IMR-90 (cell line): ENCODE measurements at regions not wholly inside any gene's neighbourhood (a gene's known extent, or its start where the extent isn't known, plus 50 kb on each side); places are given as distances from the start of the nearest gene placed in this dataset.

Source experiments
- ATAC-seq: fragments of 200-7000 bp; cut with Tn5 transposase; 2 replicates; pipeline ENCODE4 v1.9.1; 2020; ENCODE audit warnings: low read depth, mild to moderate bottlenecking, moderate library complexity
- BruUV-seq: library from RNA; stranded (reverse); fragments of 400-500 nt; replicated peaks from 2 replicates; lab custom pipeline; 2021; lab: Mats Ljungman, UMichigan
- CTCF ChIA-PET: fragments of 300-600 bp; formaldehyde crosslinking; extraction: SDS; loops from one replicate; lab custom pipeline; 2021; ENCODE audit warnings: antibody characterized with exemption; lab: Yijun Ruan, JAX
- POLR2A ChIA-PET: fragments of 300-600 bp; sonication (Branson Sonifier 250); formaldehyde crosslinking; loops from one replicate; lab custom pipeline; 2022; ENCODE audit warnings: antibody characterized with exemption; ENCODE audit not compliant: unreplicated experiment; lab: Charles Lee
- DNase-seq: peaks from one replicate; pipeline ENCODE4 v3.0.0; 2013
- H2AFZ ChIP-seq: replicated peaks from 2 replicates; pipeline ENCODE3; 2013; ENCODE audit warnings: low read length, mild to moderate bottlenecking; ENCODE audit not compliant: poor library complexity
- H2AK5ac ChIP-seq: 2 replicates; pipeline ENCODE4 v1.6.1; 2013; ENCODE audit warnings: low read depth, low read length, inconsistent platforms
- H2AK9ac ChIP-seq: replicated peaks from 2 replicates; pipeline ENCODE3; 2013; ENCODE audit warnings: mild to moderate bottlenecking, low read depth, low read length, moderate library complexity; ENCODE audit not compliant: poor library complexity
- H2BK120ac ChIP-seq: 2 replicates; pipeline ENCODE4 v1.6.1; 2013; ENCODE audit warnings: low read depth, low read length, inconsistent platforms
- H2BK15ac ChIP-seq: 3 replicates; pipeline ENCODE4 v1.6.1; 2013; ENCODE audit warnings: low read depth, low read length, inconsistent platforms
- H2BK20ac ChIP-seq: 2 replicates; pipeline ENCODE4 v1.6.1; 2013; ENCODE audit warnings: low read depth, mild to moderate bottlenecking, inconsistent platforms, low read length, moderate library complexity
- H2BK5ac ChIP-seq: 2 replicates; pipeline ENCODE4 v1.6.1; 2013; ENCODE audit warnings: mild to moderate bottlenecking, low read depth, low read length, inconsistent platforms; ENCODE audit not compliant: poor library complexity, severe bottlenecking
- H3K14ac ChIP-seq: replicated peaks from 2 replicates; pipeline ENCODE4 v1.6.1; 2013; ENCODE audit warnings: low read depth, low read length, inconsistent platforms
- H3K18ac ChIP-seq: 2 replicates; pipeline ENCODE4 v1.6.1; 2013; ENCODE audit warnings: low read depth, low read length, control low read depth
- H3K23ac ChIP-seq: 2 replicates; pipeline ENCODE4 v1.6.1; 2013; ENCODE audit warnings: low read depth, low read length, inconsistent platforms
- H3K27ac ChIP-seq: 2 replicates; pipeline ENCODE4 v1.5.1; 2013; ENCODE audit warnings: mild to moderate bottlenecking, control low read depth, low read length; ENCODE audit not compliant: insufficient read depth
- H3K27me3 ChIP-seq: 2 replicates; pipeline ENCODE4 v1.6.1; 2013; ENCODE audit warnings: low read length; ENCODE audit not compliant: control insufficient read depth, insufficient read depth
- H3K36me3 ChIP-seq: 2 replicates; pipeline ENCODE4 v1.6.1; 2013; ENCODE audit warnings: low read length, mixed read lengths; ENCODE audit not compliant: control insufficient read depth, insufficient read depth
- H3K4ac ChIP-seq: 2 replicates; pipeline ENCODE4 v1.6.1; 2013; ENCODE audit warnings: low read depth, low read length, inconsistent platforms
- H3K4me1 ChIP-seq: 2 replicates; pipeline ENCODE4 v1.6.1; 2013; ENCODE audit warnings: low read length, mixed read lengths; ENCODE audit not compliant: control insufficient read depth, insufficient read depth
- H3K4me2 ChIP-seq: 2 replicates; pipeline ENCODE4 v1.6.1; 2013; ENCODE audit warnings: low read depth, mild to moderate bottlenecking, control low read depth, low read length, moderate library complexity
- H3K4me3 ChIP-seq: 2 replicates; pipeline ENCODE4 v1.5.1; 2013; ENCODE audit warnings: low read depth, mild to moderate bottlenecking, control low read depth, low read length, moderate library complexity; ENCODE audit not compliant: insufficient read depth
- H3K56ac ChIP-seq: 2 replicates; pipeline ENCODE4 v1.6.1; 2013; ENCODE audit warnings: low read length, inconsistent platforms; ENCODE audit not compliant: insufficient read depth; ENCODE audit errors: extremely low read depth
- H3K79me1 ChIP-seq, 2 experiments: 2 replicates each; pipeline ENCODE4 v1.6.1; 2013; ENCODE audit warnings: low read length in 2 of 2, inconsistent platforms in 1 of 2, low read depth in 1 of 2
- H3K9ac ChIP-seq: 2 replicates; pipeline ENCODE4 v1.6.1; 2013; ENCODE audit warnings: low read depth, low read length, control low read depth
- H3K9me1 ChIP-seq: 2 replicates; pipeline ENCODE4 v1.6.1; 2013; ENCODE audit warnings: low read length, inconsistent platforms; ENCODE audit not compliant: insufficient read depth
- H3K9me3 ChIP-seq: 2 replicates; pipeline ENCODE4 v1.6.1; 2013; ENCODE audit warnings: low read length; ENCODE audit not compliant: control insufficient read depth, insufficient read depth
- H4K20me1 ChIP-seq: 2 replicates; pipeline ENCODE4 v1.6.1; 2013; ENCODE audit warnings: low read length, inconsistent platforms; ENCODE audit not compliant: insufficient read depth
- H4K5ac ChIP-seq: 2 replicates; pipeline ENCODE4 v1.6.1; 2013; ENCODE audit warnings: mild to moderate bottlenecking, low read depth, low read length, control low read depth
- H4K8ac ChIP-seq, 2 experiments: 2 replicates each; pipeline ENCODE4 v1.6.1; 2013; ENCODE audit warnings: low read depth in 2 of 2, low read length in 2 of 2, control low read depth in 1 of 2, inconsistent platforms in 1 of 2
- H4K91ac ChIP-seq: 2 replicates; pipeline ENCODE4 v1.6.1; 2013; ENCODE audit warnings: low read depth, low read length, inconsistent platforms; ENCODE audit not compliant: insufficient read depth
- BHLHE40 ChIP-seq: fragments of 150-350 bp; IDR thresholded peaks from 2 replicates; pipeline ENCODE4 v1.6.1; 2016; ENCODE audit warnings: mild to moderate bottlenecking, low read depth, low read length
- CEBPB ChIP-seq: IDR thresholded peaks from 2 replicates; pipeline ENCODE4 v1.6.1; 2012; ENCODE audit warnings: low read depth, low read length, improper control_type of control experiment
- CHD1 ChIP-seq: IDR thresholded peaks from 2 replicates; pipeline ENCODE4 v1.6.1; 2012; ENCODE audit warnings: low read depth, low read length, improper control_type of control experiment
- ELK1 ChIP-seq: fragments of 150-350 bp; IDR thresholded peaks from 2 replicates; pipeline ENCODE4 v1.6.1; 2016; ENCODE audit warnings: low read depth, mild to moderate bottlenecking, low read length, moderate library complexity, borderline replicate concordance
- FOS ChIP-seq: fragments of 150-350 bp; IDR thresholded peaks from 2 replicates; pipeline ENCODE4 v1.6.1; 2016; ENCODE audit warnings: low read depth, low read length
- MAFK ChIP-seq: IDR thresholded peaks from 2 replicates; pipeline ENCODE4 v1.6.1; 2012; ENCODE audit warnings: low read depth, low read length, improper control_type of control experiment
- MAZ ChIP-seq: IDR thresholded peaks from 2 replicates; pipeline ENCODE4 v1.6.1; 2012; ENCODE audit warnings: low read depth, mild to moderate bottlenecking, low read length, improper control_type of control experiment, moderate library complexity, borderline replicate concordance
- NFE2L2 ChIP-seq: fragments of 150-350 bp; IDR thresholded peaks from 2 replicates; pipeline ENCODE4 v1.6.1; 2016; ENCODE audit warnings: low read depth, mild to moderate bottlenecking, low read length
- POLR2A ChIP-seq: IDR thresholded peaks from 2 replicates; pipeline ENCODE4 v1.6.1; 2012; ENCODE audit warnings: mild to moderate bottlenecking, low read depth, low read length
- RCOR1 ChIP-seq: IDR thresholded peaks from 2 replicates; pipeline ENCODE4 v1.6.1; 2012; ENCODE audit warnings: mild to moderate bottlenecking, low read length, improper control_type of control experiment; ENCODE audit not compliant: insufficient replicate concordance
- RFX5 ChIP-seq: IDR thresholded peaks from 2 replicates; pipeline ENCODE4 v1.8.0; 2012; ENCODE audit warnings: low read depth, mild to moderate bottlenecking, low read length, moderate library complexity
- SMC3 ChIP-seq: fragments of 150-350 bp; IDR thresholded peaks from 2 replicates; pipeline ENCODE4 v1.6.1; 2016; ENCODE audit warnings: low read depth, mild to moderate bottlenecking, antibody characterized with exemption, low read length, moderate library complexity
- WGBS, 2 experiments: methylation state at CpG; one replicate each; pipeline versions ENCODE4 v1.1.5 to v1.1.7; 2013; ENCODE audit warnings: missing lambda C conversion rate in 2 of 2; ENCODE audit not compliant: insufficient read length in 1 of 2; ENCODE audit errors: extremely low coverage in 2 of 2; 5-methylcytosine and 5-hydroxymethylcytosine counted together
- dilution Hi-C: fragments of 300-500 bp; cut with HindIII; formaldehyde crosslinking; loops from one replicate; pipeline ENCODE4 v1.14.3; 2018; ENCODE audit warnings: low sequenced_read_pairs; ENCODE audit not compliant: unreplicated experiment
- in situ Hi-C: fragments of 300-500 bp; cut with MboI; formaldehyde crosslinking; loops from 3 replicates; pipeline ENCODE4 v1.14.3; 2019; ENCODE audit warnings: low sequenced_read_pairs, inconsistent platforms, mixed read lengths
- intact Hi-C: fragments of 100-400 bp; cut with micrococcal nuclease; formaldehyde crosslinking; loops from 2 replicates; pipeline ENCODE4 v1.10.0; 2022

DNA sequence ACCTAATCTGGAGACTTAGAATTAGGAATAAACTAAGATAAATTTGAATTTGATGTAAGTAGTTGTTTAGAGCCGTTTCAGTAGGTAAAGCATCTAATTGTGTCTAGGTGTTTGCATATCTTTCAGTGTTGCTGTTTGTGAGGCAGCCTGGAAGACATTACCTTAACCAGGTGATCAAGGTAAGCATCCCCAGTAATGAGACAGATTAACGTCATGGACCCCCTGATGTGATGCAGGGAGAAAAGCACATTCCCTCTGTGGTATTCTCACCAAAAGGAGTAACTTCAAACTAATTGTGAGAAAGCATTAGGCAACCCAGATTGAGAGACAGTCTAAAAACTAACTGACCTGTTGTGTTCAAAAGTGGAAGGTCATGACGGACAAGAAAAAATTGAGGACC, 251.6 kb downstream of the NUAK1 start:
- no peak overlapping the region for H3K23ac ChIP-seq
- H3K4me1 ChIP-seq = no peaks in the 10 kb centered on the region
- no peak overlapping the region for H3K4ac ChIP-seq
- no peak overlapping the region for H3K4me3 ChIP-seq
- H3K14ac ChIP-seq = no peak overlapping the region
- 100% methylated on average over 1 of the region's 3 CpGs; no CpG with 5 or more reads in 1 of the 2 experiments for WGBS, 2 experiments
- no peaks in the 10 kb centered on the region for H4K20me1 ChIP-seq
- TF ChIP-seq FOS = no peak
- no peak for TF ChIP-seq SMC3
- TF ChIP-seq NFE2L2 = no peak
- no peak for TF ChIP-seq ELK1
- TF ChIP-seq RCOR1 = no peak
- TF ChIP-seq CHD1 = no peak
- TF ChIP-seq CEBPB = no peak
- TF ChIP-seq BHLHE40 = no peak
- TF ChIP-seq MAZ = no peak
- no peak for TF ChIP-seq POLR2A
- TF ChIP-seq RFX5 = no peak
- TF ChIP-seq MAFK = no peak
- H4K91ac ChIP-seq = no peak overlapping the region
- no peak overlapping the region for H3K56ac ChIP-seq
- no peaks in the 10 kb centered on the region for H3K9me3 ChIP-seq
- H2AK5ac ChIP-seq = no peak overlapping the region
- no peaks in the 10 kb centered on the region for H3K36me3 ChIP-seq
- no peak overlapping the region for H2BK15ac ChIP-seq
- no TSS peak for BruUV-seq
- no peak overlapping the region for H4K8ac ChIP-seq
- intact Hi-C loops (no loop called here), dilution Hi-C loops (no loop called here), in situ Hi-C loops (no loop called here)
- H2BK5ac ChIP-seq = no peak overlapping the region
- no peaks in the 10 kb centered on the region for H3K79me1 ChIP-seq
- ChIA-PET CTCF (no interaction called here), POLR2A (no interaction called here)
- no peak overlapping the region for H3K27ac ChIP-seq
- H2BK20ac ChIP-seq = no peak overlapping the region
- H2AK9ac ChIP-seq = no peak overlapping the region
- H3K4me2 ChIP-seq = no peak overlapping the region
- no peak overlapping the region for H3K9ac ChIP-seq
- H3K27me3 ChIP-seq = no peaks in the 10 kb centered on the region
- no peak overlapping the region for H2AFZ ChIP-seq
- no peak overlapping the region for H3K18ac ChIP-seq
- ATAC-seq (no peak), DNase-seq (no peak)
- no peaks in the 10 kb centered on the region for H3K9me1 ChIP-seq
- H2BK120ac ChIP-seq = no peak overlapping the region
- H4K5ac ChIP-seq = no peak overlapping the region
